SK-N-SH (cell line): ENCODE measurements at regions not wholly inside any gene's neighbourhood (a gene's known extent, or its start where the extent isn't known, plus 50 kb on each side); places are given as distances from the start of the nearest gene placed in this dataset.

Source experiments
- CHD2 ChIP-seq: fragments of 150-350 bp; IDR thresholded peaks from 2 replicates; pipeline ENCODE4 v1.6.1; 2018; ENCODE audit warnings: low read length; ENCODE audit not compliant: partially characterized antibody
- CTCF ChIP-seq: fragments of 200-600 bp; sonication (generic); IDR thresholded peaks from 2 replicates; pipeline ENCODE4 v1.6.1; 2017; ENCODE audit warnings: antibody characterized with exemption, mild to moderate bottlenecking, moderate library complexity
- IRF3 ChIP-seq: fragments of 150-350 bp; IDR thresholded peaks from 2 replicates; pipeline ENCODE4 v1.6.1; 2016; ENCODE audit warnings: mild to moderate bottlenecking, low read depth, low read length
- POLR2AphosphoS5 ChIP-seq: IDR thresholded peaks from 2 replicates; pipeline ENCODE4 v1.6.1; 2012; ENCODE audit warnings: low read depth, low read length

GRCh38 chr4:189087971-189088370 is 852.7 kb upstream of the FRG1 start:
- TF ChIP-seq CTCF (no peak), IRF3 (no peak), CHD2 (no peak), POLR2AphosphoS5 (no peak)
